HG02798 (cell line): ENCODE measurements at regions not wholly inside any gene's neighbourhood (a gene's known extent, or its start where the extent isn't known, plus 50 kb on each side); places are given as distances from the start of the nearest gene placed in this dataset.

Source experiments
- ATAC-seq: cut with Tn5 transposase; IDR thresholded peaks from one replicate; pipeline ENCODE4 v1.9.1; 2021; ENCODE audit warnings: mild to moderate bottlenecking; ENCODE audit not compliant: unreplicated experiment, poor library complexity

GRCh38 chr7:35465791-35466336, 212.0 kb upstream of the TBX20 start:
- ATAC-seq = no peak

- ATAC-seq = no peak
These were observed 209.9 kb upstream of the TBX20 start for GRCh38 chr7:35463751-35464150.

DNA sequence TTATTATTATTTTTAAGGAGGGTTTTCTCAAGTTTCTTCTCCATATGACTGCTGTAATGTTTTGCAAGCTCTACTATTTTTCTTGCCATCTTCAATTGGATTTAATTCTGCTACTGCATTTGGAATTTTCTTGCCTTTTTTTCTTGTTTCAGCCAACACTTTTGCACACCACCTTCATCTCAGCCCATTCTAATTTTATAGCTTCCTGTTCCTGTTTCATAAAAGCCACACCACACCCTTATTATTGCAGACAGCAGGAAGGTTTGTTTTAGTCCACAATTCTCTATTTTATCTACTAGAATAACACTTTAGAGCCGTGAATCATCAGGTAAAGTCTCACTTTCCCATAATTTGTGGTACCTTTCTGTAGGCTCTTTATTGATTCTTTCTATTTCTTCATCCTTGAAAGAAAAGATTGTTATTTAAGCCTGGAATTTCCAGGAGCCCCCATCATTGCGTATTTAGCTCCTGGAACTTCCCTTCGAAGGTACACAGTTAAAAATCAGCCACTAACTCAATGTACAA, 209.3 kb upstream of the TBX20 start:
- ATAC-seq = no peak

DNA sequence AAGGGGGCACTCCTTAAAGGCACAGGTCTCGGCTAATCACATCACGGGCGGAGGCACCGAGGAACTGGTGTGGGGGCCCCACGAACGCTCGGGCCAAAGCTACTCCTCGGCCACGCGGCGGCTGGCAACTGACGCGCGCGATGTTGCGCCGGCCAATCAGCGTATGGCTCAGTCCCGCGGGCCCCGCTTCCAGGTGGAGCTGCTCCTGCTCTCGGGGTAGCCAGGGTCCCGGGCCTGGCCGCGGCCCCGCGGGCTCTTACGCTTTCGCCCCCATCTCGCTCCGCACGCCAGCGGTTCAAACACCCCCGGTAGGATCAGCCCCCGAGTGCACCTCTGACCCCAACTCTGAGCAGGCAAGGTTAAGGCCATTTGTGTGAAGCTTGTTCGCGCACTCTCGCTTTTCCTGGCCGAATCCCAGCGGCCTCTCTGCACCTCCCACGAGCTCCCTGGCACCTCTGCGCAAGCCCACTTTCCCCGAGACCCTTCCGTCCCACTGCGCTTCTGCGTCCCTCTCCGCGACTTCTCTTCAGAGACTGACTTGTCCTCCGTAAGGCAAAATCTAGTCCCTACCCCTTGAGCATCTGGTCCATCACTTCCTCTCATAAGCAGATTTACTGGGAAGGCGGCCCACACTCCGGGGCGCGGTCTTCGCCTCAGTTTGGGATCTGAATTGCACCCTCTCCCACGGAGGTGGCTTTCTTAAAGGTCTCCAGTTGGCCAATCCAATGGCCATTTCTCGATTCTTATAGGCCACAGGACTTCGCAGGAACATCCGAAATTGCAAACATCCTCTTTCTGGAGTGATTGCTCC, 200.9 kb upstream of the TBX20 start:
- ATAC-seq = no peak

- ATAC-seq = no peak
These were observed 196.7 kb upstream of the TBX20 start for GRCh38 chr7:35450456-35451214.

- ATAC-seq = no peak
These were observed 194.6 kb upstream of the TBX20 start for GRCh38 chr7:35448486-35448885.

DNA sequence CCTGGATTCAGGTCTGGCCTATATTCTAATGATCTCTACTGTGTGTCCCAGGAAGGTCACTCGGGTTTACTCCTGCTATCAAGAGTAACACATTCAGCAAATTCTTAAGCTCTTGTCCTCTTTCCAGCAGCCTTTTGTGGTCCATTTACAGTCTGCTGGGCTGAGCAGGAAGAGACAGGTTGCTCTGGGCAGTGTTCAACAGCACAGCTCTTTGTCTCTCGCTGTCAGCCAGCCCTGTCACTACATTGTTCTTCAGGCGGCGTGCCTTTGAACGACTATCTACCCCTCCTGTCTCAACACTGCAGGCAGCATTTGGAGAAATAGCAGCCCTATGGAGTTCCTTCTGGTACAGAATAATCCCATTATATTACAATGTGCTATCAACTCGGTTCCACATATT, 192.2 kb upstream of the TBX20 start:
- ATAC-seq = no peak

GRCh38 chr7:35437619-35438275, 183.8 kb upstream of the TBX20 start:
- ATAC-seq = no peak

DNA sequence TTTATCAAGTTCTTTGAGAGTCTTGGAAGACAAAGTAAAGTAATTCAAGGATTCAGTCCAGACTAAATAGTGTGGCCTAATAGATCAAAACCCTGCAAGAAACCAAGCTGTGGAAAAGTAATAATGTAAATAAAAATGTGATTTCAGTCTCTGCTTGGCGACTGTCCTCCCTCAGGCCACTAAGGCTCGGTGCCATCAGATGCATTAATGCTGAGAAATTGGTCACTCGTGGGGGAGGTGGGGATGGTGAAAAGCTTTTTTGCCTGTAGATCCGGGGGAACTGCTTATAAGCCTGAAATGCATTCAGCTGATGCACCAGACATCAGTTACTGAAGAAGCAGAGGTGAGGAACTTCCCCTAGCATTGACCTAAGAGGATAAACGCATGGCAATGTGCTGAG, 182.6 kb upstream of the TBX20 start:
- ATAC-seq = no peak

DNA sequence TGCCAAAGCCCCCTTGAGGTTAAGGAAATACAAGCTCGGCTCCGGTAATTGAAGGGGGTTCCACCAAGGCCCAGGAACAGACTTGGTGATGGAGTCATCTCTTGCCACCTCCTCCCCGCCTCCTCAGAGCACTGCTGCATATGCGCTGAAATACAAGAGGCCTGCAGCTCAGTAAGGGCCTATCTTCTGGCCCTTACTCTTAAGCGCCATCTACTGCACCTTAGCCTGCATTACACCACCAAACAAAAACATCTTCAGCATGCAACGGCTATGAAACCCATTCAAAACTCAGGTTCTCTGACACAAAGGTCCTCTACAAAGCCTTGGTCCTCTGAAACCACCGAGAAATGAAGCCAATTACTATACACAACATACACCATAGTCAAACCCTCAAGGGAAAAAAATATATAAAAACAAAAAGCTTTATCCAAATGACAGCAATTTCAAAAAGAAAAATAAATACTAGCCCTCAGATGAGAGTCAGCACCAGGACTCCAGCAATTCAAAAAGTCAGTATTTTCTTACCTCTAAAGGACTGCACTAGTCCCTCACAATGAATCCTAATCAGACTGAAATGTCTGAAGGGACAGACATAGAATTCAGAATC, 176.8 kb upstream of the TBX20 start:
- no peak for ATAC-seq

DNA sequence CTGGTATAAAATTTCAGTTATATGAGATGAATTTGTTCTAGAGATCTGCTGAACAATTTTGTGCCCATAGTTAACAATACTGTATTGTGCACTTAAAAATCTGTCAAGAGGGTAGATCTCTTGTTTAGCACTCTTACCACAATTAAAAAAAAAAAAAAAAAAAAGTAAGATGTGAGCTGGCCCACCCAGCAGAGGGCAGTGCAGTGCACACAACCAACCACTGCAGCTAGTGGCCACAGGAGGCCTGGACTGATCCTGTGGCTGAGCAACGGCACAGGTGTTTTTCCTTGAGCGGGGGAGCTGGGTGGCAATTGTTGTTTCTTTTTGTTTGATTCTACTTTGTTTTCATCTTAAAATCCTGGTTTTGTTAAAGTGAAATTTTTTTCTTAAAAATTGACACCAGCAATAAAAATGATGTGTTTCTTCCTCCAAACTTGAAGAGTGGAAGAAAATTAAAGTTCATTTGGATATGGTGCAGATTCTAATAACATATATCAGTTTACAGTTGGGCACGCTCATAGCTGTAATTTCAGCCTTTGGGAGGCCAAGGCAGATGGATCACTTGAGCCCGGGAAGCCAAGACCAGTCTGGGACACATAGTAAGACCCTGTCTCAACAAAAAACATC, 171.1 kb upstream of the TBX20 start:
- ATAC-seq = peak; percentile 74

DNA sequence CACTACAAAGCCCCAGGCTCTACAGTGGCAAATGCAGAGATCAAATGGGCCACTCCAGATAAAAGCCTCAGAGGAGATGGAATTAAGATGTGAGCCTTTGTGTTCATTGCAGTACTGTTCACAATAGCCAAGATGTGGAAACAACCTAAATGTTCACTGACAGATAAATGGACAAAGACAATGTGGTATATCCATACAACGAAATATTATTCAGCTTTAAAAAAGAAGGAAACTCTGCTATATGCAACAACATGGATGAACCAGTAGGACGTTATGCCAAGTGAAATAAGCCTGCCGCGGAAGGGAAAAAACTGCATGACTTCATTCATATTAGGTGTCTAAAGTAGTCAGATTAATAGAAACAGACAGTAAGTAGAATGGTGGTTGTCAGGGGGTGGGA, 170.5 kb upstream of the TBX20 start:
- no peak for ATAC-seq

GRCh38 chr7:35422715-35423114, 168.8 kb upstream of the TBX20 start:
- ATAC-seq = no peak

- no peak for ATAC-seq
These were observed 166.8 kb upstream of the TBX20 start for GRCh38 chr7:35420656-35421055.

- no peak for ATAC-seq
These were observed 165.5 kb upstream of the TBX20 start for GRCh38 chr7:35419391-35419755.

DNA sequence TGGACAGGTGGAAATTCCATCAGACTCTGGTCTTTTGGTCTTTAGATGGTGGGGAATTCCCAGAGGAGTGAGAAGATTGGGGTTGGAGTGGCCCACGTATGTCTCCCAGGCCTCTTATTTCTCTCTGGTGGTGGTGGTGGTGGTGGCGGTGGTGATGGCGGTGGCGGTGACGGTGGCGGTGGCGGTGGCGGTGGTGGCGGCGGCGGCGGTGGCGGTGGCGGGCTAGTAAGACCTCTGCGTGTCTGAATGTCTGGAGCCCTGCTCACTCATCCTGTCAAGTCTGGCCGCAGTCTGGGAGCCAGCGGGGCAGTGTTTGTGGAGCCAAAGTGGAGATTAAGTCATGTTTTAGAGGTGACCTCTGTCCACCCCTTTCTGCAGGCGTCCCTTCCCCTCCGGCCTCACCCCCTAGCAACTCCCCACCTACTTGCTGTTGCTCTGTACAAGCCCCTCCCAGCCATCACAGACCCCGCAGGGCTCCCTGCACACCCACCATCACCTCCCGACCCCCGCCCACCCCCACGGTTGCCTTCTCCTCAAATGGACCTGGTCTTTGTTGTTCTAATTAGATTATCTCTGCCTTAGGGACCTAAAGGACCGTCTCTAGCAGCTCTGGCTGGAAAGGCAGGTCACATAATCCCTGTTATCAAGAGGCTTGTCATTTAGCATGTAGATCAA, 165.0 kb upstream of the TBX20 start:
- no peak for ATAC-seq

DNA sequence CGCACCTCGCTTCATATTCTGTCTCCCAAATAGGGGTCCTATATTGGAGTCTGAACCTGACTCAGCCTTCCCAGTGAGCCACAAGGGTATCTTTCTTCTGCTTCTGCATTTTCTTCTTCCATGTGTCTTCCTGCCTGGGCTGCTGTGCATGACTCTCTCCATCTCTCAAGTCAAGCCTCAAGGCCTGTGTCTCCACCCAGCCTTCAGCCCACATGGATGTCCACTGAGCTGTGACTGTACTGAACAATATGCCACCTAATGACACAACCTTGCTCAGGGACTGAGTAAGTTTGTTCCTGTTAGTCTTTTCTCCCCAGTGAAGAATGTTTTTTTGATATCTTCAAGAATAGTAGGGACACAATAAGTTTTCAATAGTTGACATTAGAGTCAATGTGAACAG, 162.7 kb upstream of the TBX20 start:
- no peak for ATAC-seq

DNA sequence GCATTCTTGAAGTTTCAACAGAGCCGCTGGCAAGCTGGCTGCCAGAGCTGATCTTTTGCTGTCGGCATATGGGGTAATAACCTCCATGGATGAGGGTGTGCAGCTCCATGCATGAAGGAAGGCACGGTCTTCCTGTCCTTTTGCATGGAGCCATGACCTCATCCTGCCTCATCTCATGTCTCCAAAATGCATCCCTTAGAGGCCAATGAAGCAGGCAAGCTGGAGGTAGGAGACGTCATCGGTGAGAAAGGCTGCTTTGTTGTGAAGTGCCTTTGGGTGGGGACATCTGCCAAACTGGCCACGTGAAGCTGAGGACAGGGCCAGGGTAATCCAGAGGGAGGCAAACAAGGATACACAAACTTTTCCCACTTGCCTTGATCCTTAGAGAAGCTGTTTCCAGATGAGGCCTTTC, 161.5 kb upstream of the TBX20 start:
- no peak for ATAC-seq

DNA sequence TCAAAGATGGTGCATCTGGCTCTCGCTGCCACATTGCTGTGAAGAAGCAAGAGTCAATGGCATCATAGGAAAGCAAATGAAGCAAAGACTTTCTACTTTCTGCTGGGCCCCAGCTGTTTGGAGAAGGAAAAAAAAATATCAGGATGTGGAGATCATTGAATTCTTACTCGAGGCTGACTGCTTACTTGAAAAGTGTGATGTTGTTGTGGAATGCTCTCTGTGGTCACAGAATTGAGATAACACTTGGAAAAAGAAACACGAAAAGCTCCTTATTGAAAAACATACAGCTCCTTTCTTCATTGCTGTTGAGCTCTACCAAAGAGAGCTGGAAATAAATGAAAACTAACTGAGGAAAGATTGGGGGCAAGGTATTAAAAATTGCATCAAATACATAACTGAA, 157.4 kb upstream of the TBX20 start:
- ATAC-seq = no peak
